Keratinocyte (primary cell): ENCODE measurements at regions not wholly inside any gene's neighbourhood (a gene's known extent, or its start where the extent isn't known, plus 50 kb on each side); places are given as distances from the start of the nearest gene placed in this dataset.

ENCODE experiments used
- DNase-seq: peaks from one replicate; pipeline ENCODE4 v3.0.0-alpha.2; 2011; ENCODE audit warnings: low read depth, missing footprints, low spot score
- FAIRE-seq: peaks from 2 replicates; lab custom pipeline; 2011; peaks lifted over from hg19 to GRCh38; lab: Jason Lieb, UNC
- H2AFZ ChIP-seq: 2 replicates; pipeline ENCODE4 v1.6.0; 2012; ENCODE audit warnings: low read length, control low read depth, inconsistent platforms; ENCODE audit not compliant: control insufficient read depth
- H3K27ac ChIP-seq: 2 replicates; pipeline ENCODE4 v1.5.1; 2011; ENCODE audit warnings: low read length; ENCODE audit not compliant: control insufficient read depth, insufficient read depth
- H3K27me3 ChIP-seq: 3 replicates; pipeline ENCODE4 v1.6.0; 2011; ENCODE audit warnings: low read length; ENCODE audit not compliant: control insufficient read depth, insufficient read depth; ENCODE audit errors: extremely low read depth
- H3K36me3 ChIP-seq, 2 experiments: 2 replicates in 1 of 2; 3 replicates in 1 of 2; pipeline ENCODE4 v1.5.1; 2011; ENCODE audit warnings: low read length in 2 of 2, mild to moderate bottlenecking in 1 of 2; ENCODE audit not compliant: control insufficient read depth in 2 of 2, insufficient read depth in 2 of 2; ENCODE audit errors: extremely low read depth in 1 of 2
- H3K4me1 ChIP-seq: 3 replicates; pipeline ENCODE4 v1.5.1; 2011; ENCODE audit warnings: low read length; ENCODE audit not compliant: control insufficient read depth, insufficient read depth; ENCODE audit errors: extremely low read depth
- H3K4me2 ChIP-seq: 3 replicates; pipeline ENCODE4 v1.6.0; 2011; ENCODE audit warnings: low read depth, low read length; ENCODE audit not compliant: control insufficient read depth, insufficient read depth; ENCODE audit errors: extremely low read depth
- H3K4me3 ChIP-seq, 3 experiments: fragments of 200-600 bp in 1 of 3; sonication (generic) in 1 of 3; 2 replicates in 2 of 3; 3 replicates in 1 of 3; pipeline ENCODE4 v1.5.1; 2011 to 2016; ENCODE audit warnings: low read length in 3 of 3, mild to moderate bottlenecking in 3 of 3, control low read depth in 2 of 3, inconsistent platforms in 1 of 3, low read depth in 1 of 3, mixed read lengths in 1 of 3, mixed run types in 1 of 3, moderate library complexity in 1 of 3; ENCODE audit not compliant: control insufficient read depth in 2 of 3, insufficient read depth in 2 of 3; ENCODE audit errors: extremely low read depth in 1 of 3
- H3K79me2 ChIP-seq: 2 replicates; pipeline ENCODE4 v1.6.0; 2012; ENCODE audit warnings: low read length; ENCODE audit not compliant: control insufficient read depth, insufficient read depth
- H3K9ac ChIP-seq: 3 replicates; pipeline ENCODE4 v1.6.0; 2011; ENCODE audit warnings: low read length; ENCODE audit not compliant: control insufficient read depth, insufficient read depth; ENCODE audit errors: extremely low read depth
- H3K9me1 ChIP-seq: 3 replicates; pipeline ENCODE4 v1.6.0; 2011; ENCODE audit warnings: low read length; ENCODE audit not compliant: control insufficient read depth, insufficient read depth; ENCODE audit errors: extremely low read depth
- H3K9me3 ChIP-seq: 2 replicates; pipeline ENCODE4 v1.5.1; 2012; ENCODE audit warnings: low read depth, low read length; ENCODE audit not compliant: control insufficient read depth
- H4K20me1 ChIP-seq: 3 replicates; pipeline ENCODE4 v1.6.0; 2011; ENCODE audit warnings: low read length; ENCODE audit not compliant: control insufficient read depth, insufficient read depth; ENCODE audit errors: extremely low read depth
- EZH2 ChIP-seq: IDR thresholded peaks from one replicate; pipeline ENCODE4 v1.6.1; 2012; ENCODE audit warnings: inconsistent platforms, mild to moderate bottlenecking, low read length, moderate library complexity
- dilution Hi-C: fragments of 300-500 bp; cut with MboI; formaldehyde crosslinking; loops from one replicate; pipeline ENCODE4 v1.7.0; 2020; ENCODE audit warnings: low sequenced_read_pairs; ENCODE audit not compliant: extremely low pct_ligation_motif_present
- TF ChIP-seq, protein P1 (sequence below), 3 experiments: IDR thresholded peaks in 1 of 3; conservative IDR thresholded peaks in 1 of 3; optimal IDR thresholded peaks in 1 of 3; 2 replicates in 2 of 3; 3 replicates in 1 of 3; pipeline versions ENCODE3 to v1.5.1; 2011; ENCODE audit warnings: low read length in 3 of 3, mild to moderate bottlenecking in 3 of 3, moderate library complexity in 2 of 3, control low read depth in 1 of 3, inconsistent platforms in 1 of 3; ENCODE audit not compliant: insufficient read depth in 2 of 3; ENCODE audit errors: extremely low read depth in 1 of 3

DNA sequence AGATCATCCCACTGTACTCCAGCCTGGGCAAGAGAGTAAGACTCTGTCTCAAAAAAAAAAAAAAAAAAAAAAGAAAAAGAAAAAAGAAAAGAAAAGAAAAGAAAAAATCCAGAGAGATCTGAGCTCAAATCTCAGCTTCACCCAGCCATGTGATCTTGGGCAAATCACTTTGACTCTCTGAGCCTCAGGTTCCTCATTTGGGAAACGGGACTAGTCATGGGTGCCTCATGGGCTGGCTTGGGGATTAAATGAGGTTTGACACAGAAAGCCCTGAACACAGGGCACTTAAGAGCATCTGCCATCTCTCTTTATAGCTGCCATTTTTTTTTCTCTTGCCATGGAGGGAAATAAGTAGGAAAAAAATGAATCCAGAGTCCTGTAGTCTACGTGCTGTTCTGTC lies 86.2 kb upstream of the MYL2 start:
- no peaks in the 10 kb centered on the region for H4K20me1 ChIP-seq
- H3K4me1 ChIP-seq, result no peaks in the 10 kb centered on the region
- no peaks in the 10 kb centered on the region for H3K9me1 ChIP-seq
- no peaks in the 10 kb centered on the region for H3K9me3 ChIP-seq
- dilution Hi-C loops, result no loop called here
- no peak for TF ChIP-seq EZH2
- TF ChIP-seq, protein P1, sequence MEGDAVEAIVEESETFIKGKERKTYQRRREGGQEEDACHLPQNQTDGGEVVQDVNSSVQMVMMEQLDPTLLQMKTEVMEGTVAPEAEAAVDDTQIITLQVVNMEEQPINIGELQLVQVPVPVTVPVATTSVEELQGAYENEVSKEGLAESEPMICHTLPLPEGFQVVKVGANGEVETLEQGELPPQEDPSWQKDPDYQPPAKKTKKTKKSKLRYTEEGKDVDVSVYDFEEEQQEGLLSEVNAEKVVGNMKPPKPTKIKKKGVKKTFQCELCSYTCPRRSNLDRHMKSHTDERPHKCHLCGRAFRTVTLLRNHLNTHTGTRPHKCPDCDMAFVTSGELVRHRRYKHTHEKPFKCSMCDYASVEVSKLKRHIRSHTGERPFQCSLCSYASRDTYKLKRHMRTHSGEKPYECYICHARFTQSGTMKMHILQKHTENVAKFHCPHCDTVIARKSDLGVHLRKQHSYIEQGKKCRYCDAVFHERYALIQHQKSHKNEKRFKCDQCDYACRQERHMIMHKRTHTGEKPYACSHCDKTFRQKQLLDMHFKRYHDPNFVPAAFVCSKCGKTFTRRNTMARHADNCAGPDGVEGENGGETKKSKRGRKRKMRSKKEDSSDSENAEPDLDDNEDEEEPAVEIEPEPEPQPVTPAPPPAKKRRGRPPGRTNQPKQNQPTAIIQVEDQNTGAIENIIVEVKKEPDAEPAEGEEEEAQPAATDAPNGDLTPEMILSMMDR (optimal IDR thresholded peaks at IDR 0.05 in 1 of 3, IDR thresholded peaks at IDR 0.05 in 1 of 3, conservative IDR thresholded peaks at IDR 0.05 in 1 of 3; ENCODE audit: extremely low read depth in 1 of 3, insufficient read depth in 2 of 3, low read length in 3 of 3), result no peak
- FAIRE-seq (no peak), DNase-seq (no peak)
- no peak overlapping the region for H3K9ac ChIP-seq
- no peak overlapping the region for H3K4me3 ChIP-seq
- H3K79me2 ChIP-seq, result no peaks in the 10 kb centered on the region
- H3K4me2 ChIP-seq, result no peak overlapping the region
- no peak overlapping the region for H3K27ac ChIP-seq
- H3K36me3 ChIP-seq, result no peaks in the 10 kb centered on the region
- no peaks in the 10 kb centered on the region for H3K27me3 ChIP-seq
- no peak overlapping the region for H2AFZ ChIP-seq

DNA sequence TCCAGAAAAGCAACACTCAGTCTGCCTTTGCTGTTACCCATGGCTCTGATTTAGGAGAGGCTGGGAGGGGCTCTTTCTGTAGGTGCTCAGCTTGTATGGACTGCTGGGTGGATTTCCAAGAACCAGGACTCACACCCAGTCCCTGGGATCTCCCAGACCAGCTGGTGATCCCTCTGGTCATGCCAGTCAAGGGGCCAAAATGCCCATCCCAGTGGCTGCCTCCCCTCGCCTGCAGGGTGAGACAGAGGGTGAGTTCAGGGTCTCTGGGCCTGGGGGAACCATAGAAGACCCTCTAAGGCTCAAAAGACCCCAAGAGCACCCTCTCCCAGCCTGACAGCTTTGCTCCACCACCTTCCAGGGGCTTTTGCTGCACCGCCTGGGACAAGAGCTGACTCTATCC lies 78.6 kb upstream of the MYL2 start:
- no peaks in the 10 kb centered on the region for H3K79me2 ChIP-seq
- no peak overlapping the region for H3K4me2 ChIP-seq
- DNase-seq (no peak), FAIRE-seq (no peak)
- peaks cover 2% of the 10 kb centered on the region for H3K9me3 ChIP-seq
- TF ChIP-seq EZH2, result no peak
- TF ChIP-seq, protein P1 (optimal IDR thresholded peaks at IDR 0.05 in 1 of 3, IDR thresholded peaks at IDR 0.05 in 1 of 3, conservative IDR thresholded peaks at IDR 0.05 in 1 of 3; ENCODE audit: extremely low read depth in 1 of 3, insufficient read depth in 2 of 3, low read length in 3 of 3), result no peak
- no peak overlapping the region for H3K9ac ChIP-seq
- dilution Hi-C loops, result no loop called here
- no peak overlapping the region for H3K4me3 ChIP-seq
- no peak overlapping the region for H2AFZ ChIP-seq
- H3K4me1 ChIP-seq, result no peaks in the 10 kb centered on the region
- H3K9me1 ChIP-seq, result no peaks in the 10 kb centered on the region
- H3K27me3 ChIP-seq, result no peaks in the 10 kb centered on the region
- no peak overlapping the region for H3K27ac ChIP-seq
- H3K36me3 ChIP-seq, result no peaks in the 10 kb centered on the region
- no peaks in the 10 kb centered on the region for H4K20me1 ChIP-seq
